ENCODE measurements at regions not wholly inside any gene's neighbourhood (a gene's known extent, or its start where the extent isn't known, plus 50 kb on each side); places are given as distances from the start of the nearest gene placed in this dataset.

- TF ChIP-seq FOXM1 (IDR thresholded peaks at IDR 0.05; ENCODE audit: borderline replicate concordance, low read depth) (no peak), EP300 (IDR thresholded peaks at IDR 0.05; ENCODE audit: borderline replicate concordance) (no peak), TCF12 (IDR thresholded peaks at IDR 0.05; ENCODE audit: low read depth) (no peak)
Measured at GRCh38 chr10:78548369-78548768, 514.7 kb downstream of the RPS24 start.

Measured in Ishikawa (cell line).